SH-SY5Y (cell line): ENCODE measurements at regions not wholly inside any gene's neighbourhood (a gene's known extent, or its start where the extent isn't known, plus 50 kb on each side); places are given as distances from the start of the nearest gene placed in this dataset.

Experiments
- GATA2 ChIP-seq: IDR thresholded peaks from 2 replicates; pipeline ENCODE4 v1.6.1; 2011; ENCODE audit warnings: mild to moderate bottlenecking, low read depth, low read length
- GATA3 ChIP-seq: IDR thresholded peaks from 2 replicates; pipeline ENCODE4 v1.6.1; 2011; ENCODE audit warnings: low read depth, mild to moderate bottlenecking, low read length, moderate library complexity

- TF ChIP-seq GATA2 (no peak), GATA3 (no peak)
These were observed 1716.1 kb upstream of the C9orf72 start for GRCh38 chr9:29289365-29289764.
